GM18511 (cell line): ENCODE measurements at regions not wholly inside any gene's neighbourhood (a gene's known extent, or its start where the extent isn't known, plus 50 kb on each side); places are given as distances from the start of the nearest gene placed in this dataset.
A peak's percentile ranks its signal among the peaks of the same experiment; 100 is the strongest.
"Not testable (repeated sequence)": the region's sequence is repeated elsewhere in the genome, so short reads cannot be mapped to it uniquely, and the experiment has no call there.

ENCODE experiments used
- ATAC-seq: cut with Tn5 transposase; IDR thresholded peaks from one replicate; pipeline ENCODE4 v1.9.1; 2021; ENCODE audit warnings: mild to moderate bottlenecking, moderate library complexity; ENCODE audit not compliant: unreplicated experiment

GRCh38 chr3:118635711-118636110, 398.9 kb downstream of the IGSF11 start:
- no peak for ATAC-seq

- ATAC-seq: no peak
Measured at GRCh38 chr3:118636841-118637240, 397.8 kb downstream of the IGSF11 start.

GRCh38 chr3:118637846-118638245, 396.8 kb downstream of the IGSF11 start:
- ATAC-seq: no peak

- ATAC-seq: peak; percentile 71
Measured at GRCh38 chr3:118641608-118642007, 393.0 kb downstream of the IGSF11 start.

GRCh38 chr3:118671192-118671591, 363.5 kb downstream of the IGSF11 start:
- ATAC-seq: no peak

- ATAC-seq: no peak
Measured at GRCh38 chr3:118675305-118675704, 359.3 kb downstream of the IGSF11 start.

- not testable (repeated sequence) for ATAC-seq
Measured at GRCh38 chr3:118678663-118679062, 356.0 kb downstream of the IGSF11 start.

GRCh38 chr3:118682921-118683320, 351.7 kb downstream of the IGSF11 start:
- ATAC-seq: no peak

GRCh38 chr3:118683636-118684035, 351.0 kb downstream of the IGSF11 start:
- ATAC-seq: no peak

GRCh38 chr3:118688396-118688884, 346.2 kb downstream of the IGSF11 start:
- no peak for ATAC-seq

- ATAC-seq: no peak
Measured at GRCh38 chr3:118692416-118692815, 342.2 kb downstream of the IGSF11 start.

GRCh38 chr3:118705487-118706219, 329.0 kb downstream of the IGSF11 start:
- no peak for ATAC-seq

- ATAC-seq: no peak
Measured at GRCh38 chr3:118707991-118708390, 326.7 kb downstream of the IGSF11 start.

GRCh38 chr3:118710532-118710931, 324.1 kb downstream of the IGSF11 start:
- ATAC-seq: no peak

- ATAC-seq: no peak
Measured at GRCh38 chr3:118713502-118714207, 321.0 kb downstream of the IGSF11 start.

- ATAC-seq: no peak
Measured at GRCh38 chr3:118714800-118715199, 319.8 kb downstream of the IGSF11 start.

GRCh38 chr3:118729546-118729945, 305.1 kb downstream of the IGSF11 start:
- no peak for ATAC-seq

- ATAC-seq: no peak
Measured at GRCh38 chr3:118734664-118735063, 300.0 kb downstream of the IGSF11 start.

- no peak for ATAC-seq
Measured at GRCh38 chr3:118736107-118736506, 298.5 kb downstream of the IGSF11 start.

- ATAC-seq: no peak
Measured at GRCh38 chr3:118740722-118741290, 293.8 kb downstream of the IGSF11 start.

GRCh38 chr3:118742760-118743159, 291.9 kb downstream of the IGSF11 start:
- no peak for ATAC-seq

- ATAC-seq: no peak
Measured at GRCh38 chr3:118744186-118744585, 290.5 kb downstream of the IGSF11 start.
